DOHH2 (cell line): ENCODE measurements at regions not wholly inside any gene's neighbourhood (a gene's known extent, or its start where the extent isn't known, plus 50 kb on each side); places are given as distances from the start of the nearest gene placed in this dataset.

ENCODE experiments used
- CTCF ChIP-seq: fragments of 200-600 bp; sonication (generic); IDR thresholded peaks from one replicate; pipeline ENCODE4 v1.5.1; 2014; ENCODE audit warnings: antibody characterized with exemption, mild to moderate bottlenecking, low read depth, low read length; ENCODE audit not compliant: poor library complexity, severe bottlenecking
- EZH2phosphoT487 ChIP-seq: fragments of 200-600 bp; sonication (generic); IDR thresholded peaks from 2 replicates; pipeline ENCODE4 v1.6.1; 2017; ENCODE audit warnings: borderline replicate concordance, mild to moderate bottlenecking, antibody characterized with exemption, low read length, moderate library complexity, mixed read lengths

GRCh38 chr13:33932769-33933406, 114.9 kb downstream of the RFC3 start:
- no peak for TF ChIP-seq CTCF
- no peak for TF ChIP-seq EZH2phosphoT487
